Left renal cortex interstitium (tissue), 4 donors: ENCODE measurements at regions not wholly inside any gene's neighbourhood (a gene's known extent, or its start where the extent isn't known, plus 50 kb on each side); places are given as distances from the start of the nearest gene placed in this dataset.
A peak's percentile ranks its signal among the peaks of the same experiment; 100 is the strongest.
"Not testable (repeated sequence)": the region's sequence is repeated elsewhere in the genome, so short reads cannot be mapped to it uniquely, and the experiment has no call there.

Experiments used
- DNase-seq, 4 donors: peaks; one replicate each; pipeline ENCODE4 v3.0.0-alpha.2; 2013; ENCODE audit warnings: low read depth in 4 of 4, low spot score in 2 of 4, missing footprints in 1 of 4

GRCh38 chrY:19541475-19542306 lies 202.8 kb downstream of the KDM5D start:
- DNase-seq: no peak

- not testable (repeated sequence) for DNase-seq
These were observed 208.8 kb downstream of the KDM5D start for GRCh38 chrY:19535697-19536096.

- no peak for DNase-seq
These were observed 222.6 kb downstream of the KDM5D start for GRCh38 chrY:19521976-19522375.

GRCh38 chrY:19503092-19503449 lies 241.5 kb downstream of the KDM5D start:
- no peak for DNase-seq

- no peak for DNase-seq
These were observed 242.1 kb downstream of the KDM5D start for GRCh38 chrY:19502169-19503091.

- DNase-seq: no peak
These were observed 246.0 kb downstream of the KDM5D start for GRCh38 chrY:19498556-19498955.

GRCh38 chrY:19487494-19487893 lies 257.0 kb downstream of the KDM5D start:
- DNase-seq: no peak

- DNase-seq: no peak
These were observed 259.5 kb downstream of the KDM5D start for GRCh38 chrY:19484997-19485396.

- DNase-seq: no peak
These were observed 265.4 kb downstream of the KDM5D start for GRCh38 chrY:19479141-19479540.

GRCh38 chrY:19477959-19478358 lies 266.6 kb downstream of the KDM5D start:
- DNase-seq: no peak

- DNase-seq: no peak
These were observed 278.7 kb downstream of the KDM5D start for GRCh38 chrY:19465809-19466208.

- DNase-seq: no peak
These were observed 287.6 kb downstream of the KDM5D start for GRCh38 chrY:19456855-19457448.

GRCh38 chrY:19433059-19433458 lies 311.5 kb downstream of the KDM5D start:
- peak in 1 of 4 donors; percentile 4 for DNase-seq

GRCh38 chrY:19427736-19428518 lies 316.6 kb downstream of the KDM5D start:
- DNase-seq: no peak

GRCh38 chrY:19427191-19427590 lies 317.3 kb downstream of the KDM5D start:
- DNase-seq: not testable (repeated sequence)

GRCh38 chrY:19410980-19411766 lies 333.4 kb downstream of the KDM5D start:
- no peak for DNase-seq

GRCh38 chrY:19406246-19406645 lies 338.3 kb downstream of the KDM5D start:
- no peak for DNase-seq

- DNase-seq: no peak
These were observed 338.9 kb downstream of the KDM5D start for GRCh38 chrY:19405598-19405997.

GRCh38 chrY:19392876-19393275 lies 351.6 kb downstream of the KDM5D start:
- no peak for DNase-seq

GRCh38 chrY:19391922-19392321 lies 352.6 kb downstream of the KDM5D start:
- DNase-seq: no peak
